Neural cell (in vitro differentiated cells): ENCODE measurements at regions not wholly inside any gene's neighbourhood (a gene's known extent, or its start where the extent isn't known, plus 50 kb on each side); places are given as distances from the start of the nearest gene placed in this dataset.

ENCODE experiments used
- H2AFZ ChIP-seq: fragments of 200-600, 300-800 bp; sonication (generic), shearing (Covaris generic); 2 replicates; pipeline ENCODE4 v1.6.0; 2014; ENCODE audit warnings: low read depth, mild to moderate bottlenecking, antibody characterized with exemption, low read length, moderate library complexity
- H3F3A ChIP-seq: fragments of 200-600 bp; shearing (Covaris generic); 2 replicates; pipeline ENCODE4 v1.6.1; 2016; ENCODE audit warnings: mild to moderate bottlenecking, moderate library complexity, mixed read lengths, antibody characterized with exemption, low read length; ENCODE audit not compliant: insufficient read depth, poor library complexity, severe bottlenecking
- H3K27ac ChIP-seq: fragments of 200-600, 300-800 bp; sonication (generic), shearing (Covaris generic); 2 replicates; pipeline ENCODE4 v1.5.1; 2014; ENCODE audit warnings: mild to moderate bottlenecking, low read length, moderate library complexity
- H3K27me3 ChIP-seq: fragments of 300-800, 200-600 bp; sonication (generic), shearing (Covaris generic); 2 replicates; pipeline ENCODE4 v1.6.0; 2014; ENCODE audit warnings: mild to moderate bottlenecking, low read depth, low read length, moderate library complexity; ENCODE audit not compliant: insufficient read depth
- H3K36me3 ChIP-seq: fragments of 300-800, 200-600 bp; sonication (generic), shearing (Covaris generic); 2 replicates; pipeline ENCODE4 v1.5.1; 2014; ENCODE audit warnings: mild to moderate bottlenecking, antibody characterized with exemption, low read length, moderate library complexity; ENCODE audit not compliant: insufficient read depth
- H3K4me2 ChIP-seq: fragments of 300-800, 200-600 bp; sonication (generic), shearing (Covaris generic); 2 replicates; pipeline ENCODE4 v1.6.0; 2014; ENCODE audit warnings: mild to moderate bottlenecking, low read length
- H3K4me3 ChIP-seq: fragments of 300-800, 200-600 bp; sonication (generic), shearing (Covaris generic); 2 replicates; pipeline ENCODE4 v1.5.1; 2014; ENCODE audit warnings: mild to moderate bottlenecking, low read length, moderate library complexity
- H3K79me2 ChIP-seq: fragments of 200-600 bp; shearing (Covaris generic); replicated peaks from 2 replicates; pipeline ENCODE4 v1.6.0; 2014; ENCODE audit warnings: mild to moderate bottlenecking, low read length, moderate library complexity; ENCODE audit not compliant: insufficient read depth
- H3K9ac ChIP-seq: fragments of 300-800, 200-600 bp; sonication (generic), shearing (Covaris generic); 2 replicates; pipeline ENCODE4 v1.6.1; 2016; ENCODE audit warnings: mild to moderate bottlenecking, low read length, mixed read lengths
- H3K9me2 ChIP-seq: fragments of 200-600 bp; shearing (Covaris generic); 2 replicates; pipeline ENCODE4 v1.6.1; 2016; ENCODE audit warnings: mild to moderate bottlenecking, low read length, mixed read lengths; ENCODE audit not compliant: insufficient read depth
- H3K9me3 ChIP-seq: fragments of 200-600, 300-800 bp; sonication (generic), shearing (Covaris generic); 2 replicates; pipeline ENCODE4 v1.6.1; 2016; ENCODE audit warnings: mild to moderate bottlenecking, mixed run types, low read length, moderate library complexity, mixed read lengths
- H4K20me1 ChIP-seq: fragments of 200-600 bp; shearing (Covaris generic); 2 replicates; pipeline ENCODE4 v1.6.1; 2016; ENCODE audit warnings: mild to moderate bottlenecking, mixed run types; ENCODE audit not compliant: insufficient read depth
- CTCF ChIP-seq: fragments of 450-650 bp; IDR thresholded peaks from 2 replicates; pipeline ENCODE4 v1.5.1; 2014; ENCODE audit warnings: antibody characterized with exemption, mild to moderate bottlenecking, moderate library complexity; ENCODE audit not compliant: poor library complexity, severe bottlenecking
- EP300 ChIP-seq: fragments of 450-650 bp; conservative IDR thresholded peaks from 2 replicates; pipeline ENCODE4 v1.6.1; 2014; ENCODE audit warnings: antibody characterized with exemption, mild to moderate bottlenecking, moderate library complexity; ENCODE audit not compliant: poor library complexity, severe bottlenecking
- EZH2 ChIP-seq: fragments of 200-600, 300-800 bp; shearing (Covaris generic), sonication (generic); IDR thresholded peaks from 2 replicates; pipeline ENCODE4 v1.6.1; 2014; ENCODE audit warnings: antibody characterized with exemption, low read length, borderline replicate concordance, mild to moderate bottlenecking; ENCODE audit not compliant: insufficient read depth, poor library complexity, severe bottlenecking
- MXI1 ChIP-seq: fragments of 450-650 bp; conservative IDR thresholded peaks from 2 replicates; pipeline ENCODE4 v1.6.1; 2014; ENCODE audit warnings: antibody characterized with exemption, mild to moderate bottlenecking; ENCODE audit not compliant: poor library complexity, severe bottlenecking
- POLR2AphosphoS5 ChIP-seq: IDR thresholded peaks from 2 replicates; pipeline ENCODE4 v1.6.1; 2012
- RAD21 ChIP-seq: fragments of 450-650 bp; conservative IDR thresholded peaks from 2 replicates; pipeline ENCODE4 v1.6.1; 2014; ENCODE audit warnings: antibody characterized with exemption, mild to moderate bottlenecking, moderate library complexity
- REST ChIP-seq: IDR thresholded peaks from 2 replicates; pipeline ENCODE4 v1.6.1; 2012; ENCODE audit warnings: borderline replicate concordance
- SMC3 ChIP-seq: fragments of 450-650 bp; conservative IDR thresholded peaks from 2 replicates; pipeline ENCODE4 v1.6.1; 2014; ENCODE audit warnings: antibody characterized with exemption, mild to moderate bottlenecking, moderate library complexity; ENCODE audit not compliant: poor library complexity
- TAF1 ChIP-seq: IDR thresholded peaks from 2 replicates; pipeline ENCODE4 v1.6.1; 2012; ENCODE audit warnings: low read depth

- H4K20me1 ChIP-seq: no peaks in the 10 kb centered on the region
- H3K9me3 ChIP-seq: no peaks in the 10 kb centered on the region
- H3K4me3 ChIP-seq: no peak overlapping the region
- no peaks in the 10 kb centered on the region for H3K9me2 ChIP-seq
- H3K36me3 ChIP-seq: no peaks in the 10 kb centered on the region
- no peak overlapping the region for H3K4me2 ChIP-seq
- H2AFZ ChIP-seq: no peak overlapping the region
- no peaks in the 10 kb centered on the region for H3K27me3 ChIP-seq
- H3K79me2 ChIP-seq: no peaks in the 10 kb centered on the region
- TF ChIP-seq REST: no peak
- TF ChIP-seq TAF1: no peak
- TF ChIP-seq RAD21: no peak
- TF ChIP-seq POLR2AphosphoS5: no peak
- TF ChIP-seq EZH2: no peak
- TF ChIP-seq MXI1: no peak
- TF ChIP-seq EP300: no peak
- no peak for TF ChIP-seq SMC3
- TF ChIP-seq CTCF: no peak
- H3K9ac ChIP-seq: no peak overlapping the region
- H3F3A ChIP-seq: no peaks in the 10 kb centered on the region
- no peak overlapping the region for H3K27ac ChIP-seq
These were observed 73.6 kb upstream of the TCF12 start for GRCh38 chr15:56844892-56845291.

GRCh38 chr15:56844471-56844870, 74.0 kb upstream of the TCF12 start:
- H3K27me3 ChIP-seq: no peaks in the 10 kb centered on the region
- H3K36me3 ChIP-seq: no peaks in the 10 kb centered on the region
- TF ChIP-seq REST (no peak), TAF1 (no peak), POLR2AphosphoS5 (no peak), EP300 (no peak), EZH2 (no peak), MXI1 (no peak)

More at GRCh38 chr15:56844471-56844870, 74.0 kb upstream of the TCF12 start:
- H3K4me2 ChIP-seq: no peak overlapping the region
- H2AFZ ChIP-seq: no peak overlapping the region
- H3K79me2 ChIP-seq: no peaks in the 10 kb centered on the region
- H3F3A ChIP-seq: no peaks in the 10 kb centered on the region
- no peaks in the 10 kb centered on the region for H4K20me1 ChIP-seq
- H3K9ac ChIP-seq: no peak overlapping the region
- no peak overlapping the region for H3K27ac ChIP-seq
- H3K9me3 ChIP-seq: no peaks in the 10 kb centered on the region
- no peak overlapping the region for H3K4me3 ChIP-seq
- no peaks in the 10 kb centered on the region for H3K9me2 ChIP-seq
